Thyroid gland (tissue), 4 donors: ENCODE measurements at regions not wholly inside any gene's neighbourhood (a gene's known extent, or its start where the extent isn't known, plus 50 kb on each side); places are given as distances from the start of the nearest gene placed in this dataset.

Source experiments
- DNase-seq, 2 donors: peaks; one replicate each; pipeline ENCODE4 v3.0.0-alpha.2; 2019
- H3K27ac ChIP-seq, 3 donors: fragments of 200-600 bp; sonication (generic); 1 replicate in 2 of 3; 2 replicates in 1 of 3; pipeline ENCODE4 v1.5.1; 2016 to 2019; ENCODE audit warnings: mild to moderate bottlenecking in 1 of 3, moderate library complexity in 1 of 3
- H3K27me3 ChIP-seq: fragments of 200-600 bp; sonication (generic); one replicate; pipeline ENCODE4 v1.5.1; 2019
- H3K36me3 ChIP-seq, 2 donors: fragments of 200-600 bp; sonication (generic); one replicate each; pipeline ENCODE4 v1.5.1; 2016 to 2019
- H3K4me1 ChIP-seq, 2 donors: fragments of 200-600 bp; sonication (generic); one replicate each; pipeline ENCODE4 v1.5.1; 2017 to 2019
- H3K4me3 ChIP-seq, 3 donors: fragments of 200-600 bp; sonication (generic); replicated peaks in 1 of 3; 1 replicate in 2 of 3; 2 replicates in 1 of 3; pipeline ENCODE4 v1.5.1; 2016; ENCODE audit warnings: mild to moderate bottlenecking in 1 of 3
- H3K9me3 ChIP-seq: fragments of 200-600 bp; sonication (generic); one replicate; pipeline ENCODE4 v1.5.1; 2017
- POLR2A ChIP-seq, 2 donors: fragments of 450-650 bp; IDR thresholded peaks; one replicate each; pipeline ENCODE4 v1.6.1; 2017; ENCODE audit warnings: antibody characterized with exemption in 2 of 2, mild to moderate bottlenecking in 2 of 2, moderate library complexity in 1 of 2
- WGBS, 2 donors: methylation state at CpG; one replicate each; pipeline ENCODE4 v1.1.5; 2017; 5-methylcytosine and 5-hydroxymethylcytosine counted together
- intact Hi-C: fragments of 100-400 bp; cut with DNase I; formaldehyde crosslinking; loops from one replicate; pipeline ENCODE4 v1.15.1; 2023
- TF ChIP-seq, protein P1 (sequence below), 6 experiments: fragments of 200-600 bp in 3 of 6; fragments of 450-650 bp in 3 of 6; sonication (generic) in 3 of 6; IDR thresholded peaks; one replicate each; pipeline ENCODE4 v1.5.1; 2016 to 2019; ENCODE audit warnings: antibody characterized with exemption in 6 of 6, mild to moderate bottlenecking in 2 of 6, inconsistent platforms in 1 of 6, moderate library complexity in 1 of 6

DNA sequence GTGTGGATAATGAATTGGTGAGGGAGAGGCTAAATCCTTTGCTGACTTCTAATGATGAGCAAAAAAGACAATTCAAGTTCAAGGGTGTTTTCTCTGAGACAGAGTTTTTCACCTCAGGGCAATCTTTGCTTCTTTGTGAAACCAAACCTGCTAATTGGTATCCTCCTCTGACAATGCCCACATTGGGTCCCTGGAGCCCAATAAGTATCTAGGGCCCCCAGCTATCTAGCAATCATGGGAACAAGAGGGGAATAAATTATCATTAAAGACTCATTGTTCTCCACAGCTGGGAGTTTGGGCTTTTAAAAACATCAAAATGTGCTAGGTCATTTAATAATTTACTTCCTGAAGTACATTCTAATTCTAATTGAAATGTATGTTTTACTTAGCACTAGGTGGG lies 227.3 kb downstream of the TMEM167A start:
- H3K4me1 ChIP-seq, result no peaks in the 10 kb centered on the region
- TF ChIP-seq, protein P1, sequence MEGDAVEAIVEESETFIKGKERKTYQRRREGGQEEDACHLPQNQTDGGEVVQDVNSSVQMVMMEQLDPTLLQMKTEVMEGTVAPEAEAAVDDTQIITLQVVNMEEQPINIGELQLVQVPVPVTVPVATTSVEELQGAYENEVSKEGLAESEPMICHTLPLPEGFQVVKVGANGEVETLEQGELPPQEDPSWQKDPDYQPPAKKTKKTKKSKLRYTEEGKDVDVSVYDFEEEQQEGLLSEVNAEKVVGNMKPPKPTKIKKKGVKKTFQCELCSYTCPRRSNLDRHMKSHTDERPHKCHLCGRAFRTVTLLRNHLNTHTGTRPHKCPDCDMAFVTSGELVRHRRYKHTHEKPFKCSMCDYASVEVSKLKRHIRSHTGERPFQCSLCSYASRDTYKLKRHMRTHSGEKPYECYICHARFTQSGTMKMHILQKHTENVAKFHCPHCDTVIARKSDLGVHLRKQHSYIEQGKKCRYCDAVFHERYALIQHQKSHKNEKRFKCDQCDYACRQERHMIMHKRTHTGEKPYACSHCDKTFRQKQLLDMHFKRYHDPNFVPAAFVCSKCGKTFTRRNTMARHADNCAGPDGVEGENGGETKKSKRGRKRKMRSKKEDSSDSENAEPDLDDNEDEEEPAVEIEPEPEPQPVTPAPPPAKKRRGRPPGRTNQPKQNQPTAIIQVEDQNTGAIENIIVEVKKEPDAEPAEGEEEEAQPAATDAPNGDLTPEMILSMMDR (IDR thresholded peaks at IDR 0.05), result no peak
- intact Hi-C loops, result no loop called here
- H3K4me3 ChIP-seq, result no peak overlapping the region
- no peaks in the 10 kb centered on the region for H3K27me3 ChIP-seq
- no peak for DNase-seq
- H3K36me3 ChIP-seq, result no peaks in the 10 kb centered on the region
- H3K9me3 ChIP-seq, result no peaks in the 10 kb centered on the region
- H3K27ac ChIP-seq, result no peak overlapping the region

DNA sequence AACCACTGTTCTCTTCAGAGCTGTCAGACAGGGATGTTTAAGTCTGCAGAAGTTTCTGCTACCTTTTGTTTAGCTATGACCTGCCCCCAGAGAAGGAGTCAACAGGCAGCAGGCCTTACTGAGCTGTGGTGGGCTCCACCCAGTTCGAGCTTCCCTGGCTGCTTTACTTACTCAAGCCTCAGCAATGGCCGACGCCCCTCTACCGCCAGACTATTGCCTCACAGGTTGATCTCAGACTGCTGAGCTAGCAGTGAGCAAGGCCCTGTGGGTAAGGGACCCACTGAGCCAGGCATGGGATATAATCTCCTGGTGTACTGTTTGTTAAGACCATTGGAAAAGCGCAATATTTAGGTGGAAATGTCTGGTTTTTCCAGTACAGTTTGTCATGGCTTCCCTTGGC lies 229.6 kb downstream of the TMEM167A start:
- no peaks in the 10 kb centered on the region for H3K9me3 ChIP-seq
- no peaks in the 10 kb centered on the region for H3K36me3 ChIP-seq
- TF ChIP-seq, protein P1 (IDR thresholded peaks at IDR 0.05), result no peak
- no peak for TF ChIP-seq POLR2A (IDR thresholded peaks at IDR 0.05)
- 82 to 99% methylated on average over 5 of the region's 5 CpGs for WGBS, 2 donors
- DNase-seq, result no peak
- no peaks in the 10 kb centered on the region for H3K27me3 ChIP-seq
- H3K4me1 ChIP-seq, result no peaks in the 10 kb centered on the region
- H3K4me3 ChIP-seq, result no peak overlapping the region
- H3K27ac ChIP-seq, result no peak overlapping the region
- intact Hi-C loops, result no loop called here

DNA sequence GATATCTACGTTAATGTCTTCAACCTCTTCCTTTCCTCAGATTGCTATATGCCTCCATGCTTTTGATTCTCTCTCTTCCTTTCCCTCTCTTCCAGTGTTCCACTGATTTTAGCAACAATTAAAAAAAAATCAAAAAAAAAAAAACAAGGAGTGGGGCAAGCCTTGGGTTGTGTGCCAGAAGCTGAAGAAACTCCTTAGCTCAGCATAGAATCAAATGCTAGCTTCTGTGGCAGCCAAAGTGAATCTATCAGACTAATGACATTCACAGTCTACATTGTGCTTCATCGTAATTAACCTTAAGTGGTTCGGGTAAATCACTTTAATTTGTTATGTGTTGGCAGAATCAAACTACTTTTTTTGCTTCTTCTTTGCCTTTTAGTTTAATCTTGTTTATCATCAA lies 237.3 kb downstream of the TMEM167A start:
- Histone ChIP-seq H3K9me3 (no peaks in the 10 kb centered on the region), H3K36me3 (no peaks in the 10 kb centered on the region), H3K4me3 (no peak overlapping the region), H3K27ac (no peak overlapping the region), H3K27me3 (no peaks in the 10 kb centered on the region), H3K4me1 (no peaks in the 10 kb centered on the region)
- DNase-seq, result no peak
- no peak for TF ChIP-seq POLR2A (IDR thresholded peaks at IDR 0.05)
- TF ChIP-seq, protein P1 (IDR thresholded peaks at IDR 0.05), result no peak
- 83 to 91% methylated on average over 3 of the region's 3 CpGs for WGBS, 2 donors
- intact Hi-C loops, result no loop called here

DNA sequence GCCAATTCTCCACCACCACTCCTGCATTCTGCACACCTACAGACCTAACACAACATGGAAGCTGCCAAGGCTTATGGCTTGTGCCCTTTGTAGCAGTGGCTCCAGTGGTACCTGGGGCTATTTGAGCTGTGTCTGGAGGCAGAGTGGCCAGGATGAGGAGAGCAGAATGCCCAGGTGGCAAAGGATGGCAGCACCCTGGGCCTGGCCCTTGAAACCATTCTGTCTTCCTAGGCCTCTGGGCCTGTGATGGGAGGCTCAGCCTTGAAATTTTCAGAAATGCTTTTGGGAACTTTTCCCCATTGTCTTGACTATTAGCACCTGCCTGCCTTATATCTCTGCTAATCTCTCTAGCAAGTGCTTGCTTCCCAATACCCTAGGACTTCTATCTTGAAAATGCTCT lies 241.7 kb downstream of the TMEM167A start:
- DNase-seq, result no peak
- Histone ChIP-seq H3K36me3 (no peaks in the 10 kb centered on the region), H3K27ac (no peak overlapping the region), H3K4me3 (no peak overlapping the region), H3K9me3 (no peaks in the 10 kb centered on the region), H3K27me3 (no peaks in the 10 kb centered on the region), H3K4me1 (no peaks in the 10 kb centered on the region)
- intact Hi-C loops, result no loop called here
- no peak for TF ChIP-seq POLR2A (IDR thresholded peaks at IDR 0.05)
- TF ChIP-seq, protein P1 (IDR thresholded peaks at IDR 0.05), result no peak

DNA sequence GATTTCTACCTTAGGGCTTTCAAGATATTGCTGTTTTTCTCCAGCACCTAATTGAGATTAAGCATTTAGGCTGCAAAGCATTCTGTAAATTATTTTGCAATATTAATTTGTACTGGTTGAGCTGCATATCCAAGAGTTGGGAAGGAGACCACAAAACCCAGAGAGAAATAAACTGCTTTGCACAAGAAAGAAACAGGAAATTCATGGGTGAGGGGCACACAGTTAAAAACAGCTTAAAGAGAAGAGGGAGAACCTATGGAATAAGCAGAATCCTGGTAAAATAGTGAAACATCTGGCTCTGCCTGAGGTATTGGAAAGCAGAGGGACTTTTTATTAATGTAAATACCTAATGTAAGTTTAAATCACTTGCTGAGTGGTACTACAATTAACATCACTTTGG lies 243.0 kb downstream of the TMEM167A start:
- intact Hi-C loops, result no loop called here
- DNase-seq, result no peak
- H3K36me3 ChIP-seq, result no peaks in the 10 kb centered on the region
- H3K4me3 ChIP-seq, result no peak overlapping the region
- no peak overlapping the region for H3K27ac ChIP-seq
- H3K4me1 ChIP-seq, result no peaks in the 10 kb centered on the region
- TF ChIP-seq, protein P1 (IDR thresholded peaks at IDR 0.05), result no peak
- no peak for TF ChIP-seq POLR2A (IDR thresholded peaks at IDR 0.05)
- no peaks in the 10 kb centered on the region for H3K27me3 ChIP-seq
- no peaks in the 10 kb centered on the region for H3K9me3 ChIP-seq
